Skeletal muscle satellite cell (primary cell): ENCODE measurements at regions not wholly inside any gene's neighbourhood (a gene's known extent, or its start where the extent isn't known, plus 50 kb on each side); places are given as distances from the start of the nearest gene placed in this dataset.
"Not testable (repeated sequence)": the region's sequence is repeated elsewhere in the genome, so short reads cannot be mapped to it uniquely, and the experiment has no call there.

Source experiments
- H3K27me3 ChIP-seq: 2 replicates; pipeline ENCODE4 v1.7.0; 2013; ENCODE audit warnings: low read length; ENCODE audit not compliant: control insufficient read depth, insufficient read depth
- H3K36me3 ChIP-seq: 2 replicates; pipeline ENCODE4 v1.7.0; 2013; ENCODE audit warnings: mild to moderate bottlenecking, control low read depth, low read length; ENCODE audit not compliant: insufficient read depth
- H3K4me1 ChIP-seq: 2 replicates; pipeline ENCODE4 v1.7.0; 2013; ENCODE audit warnings: low read length; ENCODE audit not compliant: control insufficient read depth, insufficient read depth
- H3K4me2 ChIP-seq: 2 replicates; pipeline ENCODE4 v1.7.0; 2013; ENCODE audit warnings: mild to moderate bottlenecking, low read length
- H3K4me3 ChIP-seq: 2 replicates; pipeline ENCODE4 v1.7.0; 2013; ENCODE audit warnings: low read length
- H3K9ac ChIP-seq: 2 replicates; pipeline ENCODE4 v1.7.0; 2013; ENCODE audit warnings: mild to moderate bottlenecking, low read depth, low read length, moderate library complexity
- H3K9me3 ChIP-seq: replicated peaks from 2 replicates; pipeline ENCODE4 v1.7.0; 2013; ENCODE audit warnings: mild to moderate bottlenecking, control low read depth, low read length

GRCh38 chr20:22529150-22530019 lies 55.0 kb downstream of the FOXA2 start:
- Histone ChIP-seq H3K27me3 (peaks cover 4% of the 10 kb centered on the region), H3K4me2 (no peak overlapping the region), H3K36me3 (no peaks in the 10 kb centered on the region), H3K4me3 (no peak overlapping the region), H3K9ac (no peak overlapping the region), H3K9me3 (no peaks in the 10 kb centered on the region), H3K4me1 (no peaks in the 10 kb centered on the region)

- Histone ChIP-seq H3K9me3 (no peaks in the 10 kb centered on the region), H3K27me3 (peaks cover 4% of the 10 kb centered on the region), H3K9ac (no peak overlapping the region)
Measured at GRCh38 chr20:22526512-22527012, 57.8 kb downstream of the FOXA2 start.

GRCh38 chr20:22525821-22526220 lies 58.6 kb downstream of the FOXA2 start:
- Histone ChIP-seq H3K36me3 (no peaks in the 10 kb centered on the region), H3K4me1 (no peaks in the 10 kb centered on the region), H3K9me3 (no peaks in the 10 kb centered on the region), H3K4me2 (no peak overlapping the region), H3K27me3 (peaks cover 4% of the 10 kb centered on the region), H3K4me3 (no peak overlapping the region), H3K9ac (no peak overlapping the region)

More at GRCh38 chr20:22526512-22527012, 57.8 kb downstream of the FOXA2 start:
- no peak overlapping the region for H3K4me3 ChIP-seq
- H3K36me3 ChIP-seq, result no peaks in the 10 kb centered on the region
- H3K4me1 ChIP-seq, result no peaks in the 10 kb centered on the region
- no peak overlapping the region for H3K4me2 ChIP-seq

GRCh38 chr20:22525069-22525820 lies 59.1 kb downstream of the FOXA2 start:
- H3K4me2 ChIP-seq, result no peak overlapping the region

GRCh38 chr20:22524393-22525015 lies 59.9 kb downstream of the FOXA2 start:
- no peak overlapping the region for H3K9ac ChIP-seq
- no peaks in the 10 kb centered on the region for H3K4me1 ChIP-seq
- peaks cover 4% of the 10 kb centered on the region for H3K27me3 ChIP-seq
- H3K4me2 ChIP-seq, result no peak overlapping the region
- no peaks in the 10 kb centered on the region for H3K9me3 ChIP-seq
- no peaks in the 10 kb centered on the region for H3K36me3 ChIP-seq
- no peak overlapping the region for H3K4me3 ChIP-seq

More at GRCh38 chr20:22525069-22525820, 59.1 kb downstream of the FOXA2 start:
- H3K4me3 ChIP-seq, result no peak overlapping the region
- no peaks in the 10 kb centered on the region for H3K4me1 ChIP-seq
- peaks cover 4% of the 10 kb centered on the region for H3K27me3 ChIP-seq
- no peak overlapping the region for H3K9ac ChIP-seq
- no peaks in the 10 kb centered on the region for H3K36me3 ChIP-seq
- no peaks in the 10 kb centered on the region for H3K9me3 ChIP-seq

- no peaks in the 10 kb centered on the region for H3K4me1 ChIP-seq
- H3K36me3 ChIP-seq, result no peaks in the 10 kb centered on the region
- H3K4me3 ChIP-seq, result no peak overlapping the region
- no peaks in the 10 kb centered on the region for H3K9me3 ChIP-seq
- H3K27me3 ChIP-seq, result no peaks in the 10 kb centered on the region
- H3K9ac ChIP-seq, result no peak overlapping the region
- H3K4me2 ChIP-seq, result no peak overlapping the region
Measured at GRCh38 chr20:22523499-22524392, 60.6 kb downstream of the FOXA2 start.

GRCh38 chr20:22523128-22523498 lies 61.3 kb downstream of the FOXA2 start:
- H3K36me3 ChIP-seq, result no peaks in the 10 kb centered on the region
- no peak overlapping the region for H3K4me2 ChIP-seq
- no peak overlapping the region for H3K4me3 ChIP-seq
- H3K9me3 ChIP-seq, result no peaks in the 10 kb centered on the region
- H3K9ac ChIP-seq, result no peak overlapping the region
- no peaks in the 10 kb centered on the region for H3K4me1 ChIP-seq
- H3K27me3 ChIP-seq, result no peaks in the 10 kb centered on the region

- Histone ChIP-seq H3K36me3 (no peaks in the 10 kb centered on the region), H3K4me1 (no peaks in the 10 kb centered on the region), H3K9me3 (no peaks in the 10 kb centered on the region), H3K27me3 (no peaks in the 10 kb centered on the region), H3K9ac (no peak overlapping the region), H3K4me2 (no peak overlapping the region), H3K4me3 (no peak overlapping the region)
Measured at GRCh38 chr20:22522701-22523100, 61.7 kb downstream of the FOXA2 start.

GRCh38 chr20:22521940-22522339 lies 62.4 kb downstream of the FOXA2 start:
- not testable (repeated sequence) for H3K4me3 ChIP-seq, H3K9me3 ChIP-seq, H3K4me1 ChIP-seq, H3K27me3 ChIP-seq, H3K36me3 ChIP-seq, H3K4me2 ChIP-seq, H3K9ac ChIP-seq

GRCh38 chr20:22520381-22520780 lies 64.0 kb downstream of the FOXA2 start:
- H3K27me3 ChIP-seq, result no peaks in the 10 kb centered on the region
- no peaks in the 10 kb centered on the region for H3K9me3 ChIP-seq
- no peak overlapping the region for H3K4me3 ChIP-seq

More at GRCh38 chr20:22520381-22520780, 64.0 kb downstream of the FOXA2 start:
- no peak overlapping the region for H3K9ac ChIP-seq
- H3K4me1 ChIP-seq, result no peaks in the 10 kb centered on the region
- no peak overlapping the region for H3K4me2 ChIP-seq
- H3K36me3 ChIP-seq, result no peaks in the 10 kb centered on the region
